ENCODE measurements at regions not wholly inside any gene's neighbourhood (a gene's known extent, or its start where the extent isn't known, plus 50 kb on each side); places are given as distances from the start of the nearest gene placed in this dataset.

DNA sequence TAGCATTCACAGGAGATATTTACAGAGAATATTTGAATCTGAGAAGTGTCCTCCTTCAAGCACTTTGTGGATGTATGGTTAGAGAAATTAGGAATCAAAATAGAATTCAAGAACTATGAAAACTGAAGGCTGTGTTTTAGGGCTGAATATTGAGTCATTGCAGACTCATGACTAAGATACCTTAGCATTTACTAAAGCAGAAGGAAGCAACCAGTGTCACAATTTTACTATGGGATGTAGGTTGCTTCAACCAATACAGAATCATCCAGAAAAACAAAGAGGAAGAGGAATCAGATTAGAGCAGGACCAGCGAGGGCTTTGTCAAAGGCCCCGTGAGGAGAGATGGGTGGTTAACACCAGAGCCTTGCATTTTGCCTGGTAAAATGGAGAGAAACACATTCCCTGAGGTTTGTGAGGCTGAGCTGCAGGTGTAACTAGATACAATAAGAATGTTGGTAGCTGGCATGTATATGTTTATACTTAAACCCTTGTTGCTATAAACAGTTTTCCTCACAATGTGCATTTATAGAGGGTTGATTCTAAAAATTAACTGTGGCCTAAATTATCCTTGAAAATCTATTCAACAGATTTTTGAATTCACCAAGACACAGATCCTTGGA, 518.1 kb downstream of the AGTPBP1 start:
- Histone ChIP-seq H2AFZ (ENCODE audit: low read depth, low read length) (no peak overlapping the region), H3K9me3 (ENCODE audit: low read length) (no peaks in the 10 kb centered on the region), H3F3A (ENCODE audit: insufficient read depth, low read length, poor library complexity, severe bottlenecking) (no peaks in the 10 kb centered on the region), H3K27ac (ENCODE audit: low read length) (no peak overlapping the region), H3K79me2 (replicated peaks; ENCODE audit: insufficient read depth, low read length) (no peaks in the 10 kb centered on the region), H3K4me2 (ENCODE audit: low read length) (no peak overlapping the region), H3K36me3 (ENCODE audit: insufficient read depth, low read length) (no peaks in the 10 kb centered on the region), H3K27me3 (ENCODE audit: insufficient read depth, low read depth, low read length) (no peaks in the 10 kb centered on the region), H3K9me2 (ENCODE audit: insufficient read depth, low read length) (no peaks in the 10 kb centered on the region), H3K9ac (ENCODE audit: low read length) (no peak overlapping the region), H4K20me1 (ENCODE audit: insufficient read depth) (no peaks in the 10 kb centered on the region), H3K4me3 (ENCODE audit: low read length) (no peak overlapping the region)
- no peak for TF ChIP-seq RAD21 (conservative IDR thresholded peaks at IDR 0.05)
- TF ChIP-seq EZH2 (IDR thresholded peaks at IDR 0.05; ENCODE audit: borderline replicate concordance, insufficient read depth, low read length, poor library complexity, severe bottlenecking): no peak
- TF ChIP-seq, protein P1, sequence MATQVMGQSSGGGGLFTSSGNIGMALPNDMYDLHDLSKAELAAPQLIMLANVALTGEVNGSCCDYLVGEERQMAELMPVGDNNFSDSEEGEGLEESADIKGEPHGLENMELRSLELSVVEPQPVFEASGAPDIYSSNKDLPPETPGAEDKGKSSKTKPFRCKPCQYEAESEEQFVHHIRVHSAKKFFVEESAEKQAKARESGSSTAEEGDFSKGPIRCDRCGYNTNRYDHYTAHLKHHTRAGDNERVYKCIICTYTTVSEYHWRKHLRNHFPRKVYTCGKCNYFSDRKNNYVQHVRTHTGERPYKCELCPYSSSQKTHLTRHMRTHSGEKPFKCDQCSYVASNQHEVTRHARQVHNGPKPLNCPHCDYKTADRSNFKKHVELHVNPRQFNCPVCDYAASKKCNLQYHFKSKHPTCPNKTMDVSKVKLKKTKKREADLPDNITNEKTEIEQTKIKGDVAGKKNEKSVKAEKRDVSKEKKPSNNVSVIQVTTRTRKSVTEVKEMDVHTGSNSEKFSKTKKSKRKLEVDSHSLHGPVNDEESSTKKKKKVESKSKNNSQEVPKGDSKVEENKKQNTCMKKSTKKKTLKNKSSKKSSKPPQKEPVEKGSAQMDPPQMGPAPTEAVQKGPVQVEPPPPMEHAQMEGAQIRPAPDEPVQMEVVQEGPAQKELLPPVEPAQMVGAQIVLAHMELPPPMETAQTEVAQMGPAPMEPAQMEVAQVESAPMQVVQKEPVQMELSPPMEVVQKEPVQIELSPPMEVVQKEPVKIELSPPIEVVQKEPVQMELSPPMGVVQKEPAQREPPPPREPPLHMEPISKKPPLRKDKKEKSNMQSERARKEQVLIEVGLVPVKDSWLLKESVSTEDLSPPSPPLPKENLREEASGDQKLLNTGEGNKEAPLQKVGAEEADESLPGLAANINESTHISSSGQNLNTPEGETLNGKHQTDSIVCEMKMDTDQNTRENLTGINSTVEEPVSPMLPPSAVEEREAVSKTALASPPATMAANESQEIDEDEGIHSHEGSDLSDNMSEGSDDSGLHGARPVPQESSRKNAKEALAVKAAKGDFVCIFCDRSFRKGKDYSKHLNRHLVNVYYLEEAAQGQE (IDR thresholded peaks at IDR 0.05; ENCODE audit: borderline replicate concordance): no peak
- TF ChIP-seq MXI1 (conservative IDR thresholded peaks at IDR 0.05; ENCODE audit: poor library complexity, severe bottlenecking): no peak
- TF ChIP-seq SMC3 (conservative IDR thresholded peaks at IDR 0.05; ENCODE audit: poor library complexity): no peak
- no peak for TF ChIP-seq POLR2AphosphoS5 (IDR thresholded peaks at IDR 0.05)
- TF ChIP-seq TAF1 (IDR thresholded peaks at IDR 0.05; ENCODE audit: low read depth): no peak
- TF ChIP-seq, protein P2, sequence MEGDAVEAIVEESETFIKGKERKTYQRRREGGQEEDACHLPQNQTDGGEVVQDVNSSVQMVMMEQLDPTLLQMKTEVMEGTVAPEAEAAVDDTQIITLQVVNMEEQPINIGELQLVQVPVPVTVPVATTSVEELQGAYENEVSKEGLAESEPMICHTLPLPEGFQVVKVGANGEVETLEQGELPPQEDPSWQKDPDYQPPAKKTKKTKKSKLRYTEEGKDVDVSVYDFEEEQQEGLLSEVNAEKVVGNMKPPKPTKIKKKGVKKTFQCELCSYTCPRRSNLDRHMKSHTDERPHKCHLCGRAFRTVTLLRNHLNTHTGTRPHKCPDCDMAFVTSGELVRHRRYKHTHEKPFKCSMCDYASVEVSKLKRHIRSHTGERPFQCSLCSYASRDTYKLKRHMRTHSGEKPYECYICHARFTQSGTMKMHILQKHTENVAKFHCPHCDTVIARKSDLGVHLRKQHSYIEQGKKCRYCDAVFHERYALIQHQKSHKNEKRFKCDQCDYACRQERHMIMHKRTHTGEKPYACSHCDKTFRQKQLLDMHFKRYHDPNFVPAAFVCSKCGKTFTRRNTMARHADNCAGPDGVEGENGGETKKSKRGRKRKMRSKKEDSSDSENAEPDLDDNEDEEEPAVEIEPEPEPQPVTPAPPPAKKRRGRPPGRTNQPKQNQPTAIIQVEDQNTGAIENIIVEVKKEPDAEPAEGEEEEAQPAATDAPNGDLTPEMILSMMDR (IDR thresholded peaks at IDR 0.05; ENCODE audit: poor library complexity, severe bottlenecking): no peak
- no peak for TF ChIP-seq EP300 (conservative IDR thresholded peaks at IDR 0.05; ENCODE audit: poor library complexity, severe bottlenecking)

DNA sequence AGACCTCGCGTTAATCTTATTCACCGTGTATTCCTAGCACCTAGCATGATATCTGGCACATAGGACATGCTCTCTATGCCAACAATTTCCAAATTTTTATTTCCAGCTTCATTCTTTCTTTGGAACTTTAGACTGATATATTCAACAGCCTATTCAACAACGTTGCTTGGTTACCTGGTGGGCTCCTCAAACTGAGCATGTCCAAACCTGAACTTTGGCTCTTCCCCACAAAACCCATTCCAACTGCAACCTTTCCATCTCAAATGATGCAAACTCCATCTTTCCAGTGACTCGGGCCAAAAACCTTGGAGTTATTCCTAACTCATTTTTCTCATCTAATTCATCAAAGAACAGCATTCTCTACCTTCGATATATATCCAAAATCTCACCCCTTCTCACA, 525.2 kb downstream of the AGTPBP1 start:
- Histone ChIP-seq H3K27me3 (ENCODE audit: insufficient read depth, low read depth, low read length) (no peaks in the 10 kb centered on the region), H3K4me2 (ENCODE audit: low read length) (no peak overlapping the region), H3K9me2 (ENCODE audit: insufficient read depth, low read length) (no peaks in the 10 kb centered on the region), H3K4me3 (ENCODE audit: low read length) (no peak overlapping the region), H4K20me1 (ENCODE audit: insufficient read depth) (no peaks in the 10 kb centered on the region), H3K9me3 (ENCODE audit: low read length) (no peaks in the 10 kb centered on the region), H2AFZ (ENCODE audit: low read depth, low read length) (no peak overlapping the region), H3K27ac (ENCODE audit: low read length) (no peak overlapping the region), H3K9ac (ENCODE audit: low read length) (no peak overlapping the region), H3K36me3 (ENCODE audit: insufficient read depth, low read length) (no peaks in the 10 kb centered on the region), H3F3A (ENCODE audit: insufficient read depth, low read length, poor library complexity, severe bottlenecking) (no peaks in the 10 kb centered on the region), H3K79me2 (replicated peaks; ENCODE audit: insufficient read depth, low read length) (no peaks in the 10 kb centered on the region)
- TF ChIP-seq RAD21 (conservative IDR thresholded peaks at IDR 0.05) (no peak), EZH2 (IDR thresholded peaks at IDR 0.05; ENCODE audit: borderline replicate concordance, insufficient read depth, low read length, poor library complexity, severe bottlenecking) (no peak), SMC3 (conservative IDR thresholded peaks at IDR 0.05; ENCODE audit: poor library complexity) (no peak), POLR2AphosphoS5 (IDR thresholded peaks at IDR 0.05) (no peak), TAF1 (IDR thresholded peaks at IDR 0.05; ENCODE audit: low read depth) (no peak)
- TF ChIP-seq, protein P2 (IDR thresholded peaks at IDR 0.05; ENCODE audit: poor library complexity, severe bottlenecking): no peak
- TF ChIP-seq, protein P1 (IDR thresholded peaks at IDR 0.05; ENCODE audit: borderline replicate concordance): no peak
